ENCODE measurements at regions not wholly inside any gene's neighbourhood (a gene's known extent, or its start where the extent isn't known, plus 50 kb on each side); places are given as distances from the start of the nearest gene placed in this dataset.

GRCh38 chr10:90347239-90347638 is 510.6 kb downstream of the HTR7 start:
- no peak for DNase-seq

DNA sequence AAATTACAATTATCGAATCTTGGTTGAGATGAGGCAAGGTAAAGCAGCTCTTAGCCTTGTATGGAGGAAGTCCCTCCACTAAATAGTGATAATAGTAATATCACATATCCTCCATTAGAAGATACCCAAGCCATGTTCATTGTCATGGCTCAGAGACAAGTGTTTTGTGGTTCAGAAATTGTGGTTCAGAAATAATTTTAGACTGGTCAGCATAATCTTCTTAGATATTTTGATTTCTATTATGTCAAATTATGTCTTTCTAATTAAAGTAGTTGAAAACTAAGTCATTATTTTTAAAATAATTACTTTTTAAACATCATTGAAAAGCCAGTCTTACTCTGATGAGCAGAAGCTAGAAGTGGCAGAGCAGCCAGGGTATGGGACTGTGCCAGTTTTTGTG is 507.7 kb downstream of the HTR7 start:
- no peak for DNase-seq

- DNase-seq, result no peak
Observed at GRCh38 chr10:90352288-90352687, 505.6 kb downstream of the HTR7 start.

- DNase-seq, result no peak
Observed at GRCh38 chr10:90354914-90355313, 502.9 kb downstream of the HTR7 start.

- no peak for DNase-seq
Observed at GRCh38 chr10:90363799-90364483, 493.9 kb downstream of the HTR7 start.

- DNase-seq, result no peak
Observed at GRCh38 chr10:90372451-90372850, 485.4 kb downstream of the HTR7 start.

DNA sequence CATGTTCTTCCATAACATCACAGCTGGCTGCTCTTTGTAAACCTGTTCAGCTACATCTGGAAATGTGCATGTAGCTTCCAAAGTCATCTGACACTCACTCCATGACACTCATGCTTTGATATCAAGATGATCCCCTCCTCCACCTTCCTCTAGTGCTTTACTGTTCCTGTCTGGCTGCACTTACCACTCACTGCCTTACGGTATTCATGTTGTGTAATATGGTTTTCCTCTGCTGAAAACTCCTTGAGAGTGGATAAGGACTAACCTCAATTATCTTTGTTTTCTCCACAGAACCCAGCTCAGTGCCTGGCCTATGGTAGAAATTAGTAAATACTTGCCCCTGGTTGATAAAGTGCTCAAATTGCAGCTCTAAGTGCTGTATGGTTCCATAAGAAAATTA is 483.9 kb downstream of the HTR7 start:
- DNase-seq, result no peak

- DNase-seq, result no peak
Observed at GRCh38 chr10:90378524-90379076, 479.2 kb downstream of the HTR7 start.

DNA sequence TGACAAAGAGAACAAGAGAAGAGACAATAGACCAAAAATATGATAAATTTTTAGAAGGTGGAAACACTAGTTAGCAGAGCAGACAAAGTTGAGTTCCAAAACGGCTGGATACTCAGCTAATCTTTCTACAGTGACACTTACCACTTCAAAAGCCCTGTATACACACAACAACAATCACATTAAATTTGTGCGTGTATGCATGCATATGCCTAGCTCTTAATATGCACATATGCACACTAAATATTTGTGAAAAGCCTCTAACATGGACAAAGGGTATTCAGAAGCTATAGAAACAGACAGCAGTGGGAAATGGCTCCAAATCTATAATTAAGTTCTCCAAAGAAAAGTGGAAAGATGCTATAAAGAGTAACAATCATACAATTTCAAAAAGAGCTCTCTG is 476.4 kb downstream of the HTR7 start:
- DNase-seq, result no peak

- DNase-seq, result no peak
Observed at GRCh38 chr10:90389876-90390275, 468.0 kb downstream of the HTR7 start.

DNA sequence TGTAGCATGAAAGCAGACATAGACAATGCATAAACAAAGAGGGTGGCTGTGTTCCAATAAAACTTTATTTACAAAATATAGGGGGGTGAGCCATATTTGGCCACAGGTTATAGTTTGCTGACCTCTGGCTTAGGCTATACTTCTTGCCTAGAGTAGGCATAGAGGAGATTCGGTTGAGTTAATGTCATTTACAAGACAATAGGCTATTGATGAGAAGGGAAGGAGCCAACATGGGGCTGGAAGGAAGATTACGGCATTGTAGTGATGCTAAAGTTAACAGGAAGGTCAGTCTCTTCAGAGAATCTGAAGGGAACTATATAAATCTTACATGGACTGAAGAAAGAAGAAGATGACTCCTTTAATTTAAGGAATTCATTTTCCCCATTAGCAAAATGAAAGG is 463.5 kb downstream of the HTR7 start:
- no peak for DNase-seq

- DNase-seq, result no peak
Observed at GRCh38 chr10:90396721-90397120, 461.1 kb downstream of the HTR7 start.

DNA sequence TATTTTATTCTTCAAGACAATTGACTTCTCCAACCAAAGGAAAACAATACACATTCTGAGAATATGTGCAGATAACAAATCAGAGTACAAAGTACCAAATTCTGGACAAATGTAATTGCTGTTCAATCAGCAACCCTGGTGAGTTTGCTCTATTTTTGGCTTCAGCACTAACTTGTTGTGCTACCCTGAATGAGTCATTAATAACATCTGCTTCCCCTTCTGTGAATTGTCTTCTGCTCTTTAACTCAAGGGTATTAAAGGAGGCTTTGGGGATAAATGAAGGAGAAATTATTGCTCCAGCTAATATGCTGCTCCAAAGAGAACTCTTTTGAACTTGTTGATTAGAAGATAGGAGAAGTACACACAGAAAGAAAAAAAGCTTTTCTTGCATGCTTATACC is 459.3 kb downstream of the HTR7 start:
- no peak for DNase-seq

GRCh38 chr10:90399782-90400181 is 458.1 kb downstream of the HTR7 start:
- DNase-seq, result no peak

GRCh38 chr10:90403211-90404000 is 454.4 kb downstream of the HTR7 start:
- no peak for DNase-seq

GRCh38 chr10:90407131-90407530 is 450.7 kb downstream of the HTR7 start:
- no peak for DNase-seq

GRCh38 chr10:90407851-90408250 is 450.0 kb downstream of the HTR7 start:
- DNase-seq, result no peak

DNA sequence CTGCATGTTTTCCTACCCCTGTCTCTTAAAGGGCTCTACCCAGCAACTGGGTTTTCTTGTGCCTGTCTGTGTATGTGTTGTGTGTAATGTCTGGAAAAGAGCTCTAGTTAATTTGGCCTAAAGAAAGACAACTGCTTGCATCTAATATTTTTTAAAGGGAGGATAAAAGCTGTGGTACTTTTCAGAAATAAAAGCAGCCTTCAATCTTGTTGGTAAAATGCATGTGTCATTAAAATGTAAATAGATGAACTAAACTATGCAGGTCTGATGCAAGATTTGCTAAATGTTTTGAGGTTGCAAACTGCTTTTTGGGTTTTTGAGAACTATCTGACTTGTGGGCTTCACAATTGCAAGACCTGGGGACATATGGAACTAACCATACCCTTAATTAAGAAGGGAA is 445.3 kb downstream of the HTR7 start:
- DNase-seq, result no peak

GRCh38 chr10:90413196-90413595 is 444.6 kb downstream of the HTR7 start:
- DNase-seq, result no peak

DNA sequence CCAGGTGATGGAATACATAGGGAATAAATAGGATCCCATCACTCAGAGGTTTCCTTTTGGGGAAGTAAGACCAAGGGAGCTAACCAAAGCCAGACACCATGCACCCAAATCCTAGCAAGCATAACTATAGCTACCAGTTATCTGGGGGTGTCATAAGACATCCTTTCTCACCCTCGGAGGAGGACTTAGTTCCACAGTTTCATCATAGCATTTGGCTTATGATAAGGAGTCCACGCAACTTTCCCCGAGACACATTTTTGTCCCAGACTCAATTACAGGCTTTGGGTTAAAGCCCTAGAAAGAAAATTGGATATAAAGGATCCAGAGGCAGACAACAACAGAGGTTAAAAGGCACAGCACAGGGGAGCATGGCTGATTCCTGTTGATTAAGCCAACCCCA is 442.9 kb downstream of the HTR7 start:
- no peak for DNase-seq

GRCh38 chr10:90417029-90417428 is 440.8 kb downstream of the HTR7 start:
- DNase-seq, result no peak

GRCh38 chr10:90417476-90418210 is 440.2 kb downstream of the HTR7 start:
- no peak for DNase-seq

DNA sequence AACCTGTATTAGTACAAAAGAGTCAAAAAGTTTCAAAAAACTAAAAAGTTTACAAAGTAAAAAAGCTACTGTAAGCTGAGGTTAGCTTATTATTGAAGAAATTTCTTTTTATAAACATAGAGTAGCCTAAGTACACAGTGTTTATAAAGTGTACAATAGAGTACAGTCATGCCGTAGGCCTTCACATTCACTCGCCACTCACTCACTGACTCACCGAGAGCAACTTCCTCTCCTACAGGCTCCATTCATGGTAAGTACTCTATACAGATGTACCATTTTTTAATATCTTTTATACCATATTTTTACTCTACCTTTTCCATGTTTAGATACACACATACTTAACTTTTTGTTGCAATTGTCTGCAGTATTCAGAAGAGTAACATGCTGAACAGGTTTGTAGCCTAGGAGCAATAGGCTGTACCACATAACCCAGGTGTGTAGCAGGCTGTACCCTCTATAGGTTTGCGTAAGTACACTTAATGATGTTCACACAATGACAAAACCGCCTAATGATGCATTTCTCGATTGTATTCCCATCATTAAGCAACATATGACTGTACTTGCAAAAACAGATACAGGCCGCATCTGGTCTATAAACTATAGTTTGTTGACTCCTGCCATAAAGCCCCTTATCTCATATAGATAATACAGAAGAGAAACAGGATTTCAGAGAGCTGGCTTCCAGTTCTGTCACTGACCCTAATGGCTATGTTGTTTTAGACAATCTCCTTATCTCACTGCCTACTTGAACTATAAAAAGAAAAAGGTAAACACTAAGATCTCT is 438.8 kb downstream of the HTR7 start:
- no peak for DNase-seq

Measured in right hindlimb (tissue), 1 donor.